Loucy (cell line): ENCODE measurements at regions not wholly inside any gene's neighbourhood (a gene's known extent, or its start where the extent isn't known, plus 50 kb on each side); places are given as distances from the start of the nearest gene placed in this dataset.

Experiments used
- H2AFZ ChIP-seq: fragments of 200-600 bp; sonication (generic); 2 replicates; pipeline ENCODE4 v1.6.0; 2016; ENCODE audit warnings: antibody characterized with exemption, mild to moderate bottlenecking, low read length, moderate library complexity
- H3F3A ChIP-seq: fragments of 200-600 bp; 2 replicates; pipeline ENCODE4 v1.6.0; 2016; ENCODE audit warnings: antibody characterized with exemption, low read depth, mild to moderate bottlenecking
- H3K27me3 ChIP-seq: fragments of 200-600 bp; sonication (generic); 2 replicates; pipeline ENCODE4 v1.6.1; 2014; ENCODE audit warnings: low read length, mild to moderate bottlenecking; ENCODE audit not compliant: insufficient read depth, poor library complexity, severe bottlenecking
- H3K36me3 ChIP-seq: fragments of 200-600 bp; sonication (generic); 2 replicates; pipeline ENCODE4 v1.6.1; 2016; ENCODE audit warnings: low read length; ENCODE audit not compliant: insufficient read depth
- H3K4me1 ChIP-seq: fragments of 200-600 bp; sonication (generic); 2 replicates; pipeline ENCODE4 v1.5.1; 2014; ENCODE audit warnings: low read length, mild to moderate bottlenecking; ENCODE audit not compliant: insufficient read depth, poor library complexity, severe bottlenecking
- H3K4me2 ChIP-seq: fragments of 200-600 bp; sonication (generic); 2 replicates; pipeline ENCODE4 v1.6.0; 2014; ENCODE audit warnings: antibody characterized with exemption, low read length, low read depth, mild to moderate bottlenecking; ENCODE audit not compliant: poor library complexity, severe bottlenecking
- H3K4me3 ChIP-seq: fragments of 200-600 bp; sonication (generic); 2 replicates; pipeline ENCODE4 v1.5.1; 2014; ENCODE audit warnings: low read length, mild to moderate bottlenecking, mixed read lengths; ENCODE audit not compliant: poor library complexity, severe bottlenecking
- H3K79me2 ChIP-seq: fragments of 200-600 bp; sonication (generic); 2 replicates; pipeline ENCODE4 v1.6.1; 2014; ENCODE audit warnings: low read length; ENCODE audit not compliant: insufficient read depth
- H3K9ac ChIP-seq: fragments of 200-600 bp; sonication (generic); 2 replicates; pipeline ENCODE4 v1.6.0; 2014; ENCODE audit warnings: mild to moderate bottlenecking, low read depth, low read length, moderate library complexity; ENCODE audit not compliant: poor library complexity, severe bottlenecking
- H3K9me2 ChIP-seq: fragments of 200-600 bp; sonication (generic); replicated peaks from 2 replicates; pipeline ENCODE4 v1.6.1; 2016; ENCODE audit warnings: low read depth, low read length, mixed read lengths
- H3K9me3 ChIP-seq: fragments of 200-600 bp; sonication (generic); 2 replicates; pipeline ENCODE4 v1.6.1; 2014; ENCODE audit warnings: mild to moderate bottlenecking, antibody characterized with exemption, low read length, low read depth; ENCODE audit not compliant: insufficient read depth
- H4K20me1 ChIP-seq: fragments of 200-600 bp; sonication (generic); 2 replicates; pipeline ENCODE4 v1.6.0; 2014; ENCODE audit warnings: antibody characterized with exemption, low read length, mild to moderate bottlenecking; ENCODE audit not compliant: insufficient read depth, poor library complexity, severe bottlenecking
- CTCF ChIP-seq: fragments of 200-600 bp; sonication (generic); conservative IDR thresholded peaks from 2 replicates; pipeline ENCODE4 v1.5.1; 2014; ENCODE audit warnings: mild to moderate bottlenecking, antibody characterized with exemption, low read length
- EZH2phosphoT487 ChIP-seq: fragments of 200-600 bp; IDR thresholded peaks from 2 replicates; pipeline ENCODE4 v1.6.1; 2018; ENCODE audit warnings: antibody characterized with exemption, mild to moderate bottlenecking, moderate library complexity, borderline replicate concordance

GRCh38 chr13:81671064-81671463 is 1330.1 kb upstream of the SPRY2 start:
- H3K79me2 ChIP-seq: no peaks in the 10 kb centered on the region
- H3K4me3 ChIP-seq: no peak overlapping the region
- no peak overlapping the region for H3K9ac ChIP-seq
- H3F3A ChIP-seq: no peaks in the 10 kb centered on the region
- TF ChIP-seq CTCF (no peak), EZH2phosphoT487 (no peak)
- H3K36me3 ChIP-seq: no peaks in the 10 kb centered on the region
- H3K9me3 ChIP-seq: no peaks in the 10 kb centered on the region
- H3K4me1 ChIP-seq: peaks cover 2% of the 10 kb centered on the region
- H3K27me3 ChIP-seq: no peaks in the 10 kb centered on the region
- no peaks in the 10 kb centered on the region for H4K20me1 ChIP-seq
- H2AFZ ChIP-seq: no peak overlapping the region
- no peaks in the 10 kb centered on the region for H3K9me2 ChIP-seq
- H3K4me2 ChIP-seq: no peak overlapping the region

GRCh38 chr13:81670048-81670447 is 1329.1 kb upstream of the SPRY2 start:
- H3K4me1 ChIP-seq: peaks cover 2% of the 10 kb centered on the region
- H2AFZ ChIP-seq: no peak overlapping the region
- H3K27me3 ChIP-seq: no peaks in the 10 kb centered on the region
- TF ChIP-seq CTCF: no peak
- TF ChIP-seq EZH2phosphoT487: no peak
- no peaks in the 10 kb centered on the region for H4K20me1 ChIP-seq
- no peak overlapping the region for H3K9ac ChIP-seq
- H3K4me3 ChIP-seq: no peak overlapping the region
- H3F3A ChIP-seq: no peaks in the 10 kb centered on the region
- H3K36me3 ChIP-seq: no peaks in the 10 kb centered on the region
- no peaks in the 10 kb centered on the region for H3K9me2 ChIP-seq
- H3K4me2 ChIP-seq: no peak overlapping the region
- H3K79me2 ChIP-seq: no peaks in the 10 kb centered on the region
- H3K9me3 ChIP-seq: no peaks in the 10 kb centered on the region

- Histone ChIP-seq H3K4me3 (no peak overlapping the region), H3F3A (no peaks in the 10 kb centered on the region), H2AFZ (no peak overlapping the region), H3K36me3 (no peaks in the 10 kb centered on the region), H3K9me2 (0 out of 2 replicates have a peak, but pooled peaks cover 2% of the 10 kb centered on the region), H3K9me3 (no peaks in the 10 kb centered on the region), H3K4me2 (no peak overlapping the region), H4K20me1 (no peaks in the 10 kb centered on the region), H3K79me2 (no peaks in the 10 kb centered on the region), H3K27me3 (no peaks in the 10 kb centered on the region), H3K4me1 (peaks cover 2% of the 10 kb centered on the region), H3K9ac (no peak overlapping the region)
- TF ChIP-seq CTCF (no peak), EZH2phosphoT487 (no peak)
Observed at GRCh38 chr13:81664872-81665271, 1323.9 kb upstream of the SPRY2 start.
